HG02763 (cell line): ENCODE measurements at regions not wholly inside any gene's neighbourhood (a gene's known extent, or its start where the extent isn't known, plus 50 kb on each side); places are given as distances from the start of the nearest gene placed in this dataset.
"Not testable (repeated sequence)": the region's sequence is repeated elsewhere in the genome, so short reads cannot be mapped to it uniquely, and the experiment has no call there.

Experiments
- ATAC-seq: cut with Tn5 transposase; IDR thresholded peaks from one replicate; pipeline ENCODE4 v1.9.1; 2021; ENCODE audit warnings: mild to moderate bottlenecking, moderate library complexity; ENCODE audit not compliant: unreplicated experiment

DNA sequence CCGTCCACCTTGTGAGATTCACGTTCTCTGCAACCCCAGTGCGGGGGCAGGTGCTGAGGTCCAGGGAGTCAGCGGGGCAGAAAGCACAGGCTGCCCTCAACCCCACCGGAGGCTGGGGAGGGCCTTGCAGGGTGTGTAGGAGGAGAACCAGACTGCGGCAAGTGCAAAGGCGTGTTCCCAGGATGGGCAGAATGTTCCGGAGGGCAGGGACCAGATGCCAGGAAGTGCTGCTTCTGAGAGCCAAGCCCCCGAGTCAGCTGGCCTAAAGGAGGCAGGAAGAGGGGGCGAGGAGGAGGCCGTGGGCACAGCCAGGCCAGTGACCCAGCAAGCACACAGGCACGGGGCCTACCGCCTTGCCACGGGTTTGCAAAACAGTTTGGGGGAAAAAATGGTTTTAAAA, 193.8 kb upstream of the AJAP1 start:
- no peak for ATAC-seq

DNA sequence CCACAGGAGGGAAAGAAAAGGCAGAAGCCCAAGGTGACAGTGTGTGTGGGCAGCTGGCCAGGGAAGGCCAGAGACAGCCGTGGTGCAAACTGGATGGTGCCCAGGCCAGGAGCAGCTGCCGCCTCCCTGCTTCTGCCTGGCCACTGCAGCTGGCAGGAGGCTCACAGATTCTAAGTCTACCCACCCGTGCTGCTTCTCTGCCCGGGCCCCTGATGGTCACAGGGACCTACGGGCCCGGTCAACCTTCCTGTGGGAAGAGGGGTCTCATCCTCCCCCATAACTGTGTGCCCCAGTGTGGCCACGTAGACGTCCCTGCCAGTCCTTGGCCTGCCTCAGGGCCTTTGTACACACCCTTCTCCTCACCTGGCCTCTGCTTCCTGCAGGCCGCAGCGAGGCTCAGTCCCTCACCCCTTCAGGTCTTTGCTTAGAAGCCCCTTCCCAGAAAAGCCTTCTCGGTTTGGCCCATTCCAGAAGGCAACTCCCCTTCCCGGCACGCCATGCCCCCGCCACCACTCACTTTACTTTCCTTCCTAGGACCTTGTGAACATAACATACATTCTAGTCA, 192.6 kb upstream of the AJAP1 start:
- ATAC-seq, result no peak

DNA sequence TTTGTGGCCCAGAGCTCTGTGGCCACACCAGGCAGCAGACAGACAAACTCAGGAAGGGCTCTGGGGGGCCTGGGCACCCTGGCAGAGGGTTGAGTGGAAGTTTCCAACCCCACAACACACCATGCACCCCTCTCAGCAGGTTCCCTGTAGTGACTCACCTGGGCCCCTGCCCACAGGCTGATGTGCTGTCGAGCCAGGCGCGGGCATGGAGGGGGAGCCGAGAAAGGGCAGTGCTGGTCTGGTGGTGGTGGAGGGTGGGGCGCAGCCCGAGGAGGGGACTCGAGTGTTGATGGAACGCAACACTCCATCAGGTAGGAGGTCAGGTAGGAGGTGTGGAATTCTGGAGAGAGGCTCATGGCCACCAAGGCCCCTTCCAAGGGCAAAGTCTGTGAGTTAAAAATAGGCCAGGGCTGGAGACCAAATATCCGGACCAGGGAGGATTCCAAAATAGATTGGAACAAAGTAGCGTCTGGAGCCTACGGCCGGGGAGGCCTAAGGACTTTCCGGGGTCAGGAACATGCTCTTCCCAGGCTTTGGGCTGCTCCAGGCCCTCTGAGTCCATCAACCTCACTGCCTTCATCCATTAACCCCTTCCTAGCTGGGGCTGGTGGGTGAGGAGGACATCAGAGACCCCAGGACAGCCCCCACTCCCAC, 191.5 kb upstream of the AJAP1 start:
- no peak for ATAC-seq

DNA sequence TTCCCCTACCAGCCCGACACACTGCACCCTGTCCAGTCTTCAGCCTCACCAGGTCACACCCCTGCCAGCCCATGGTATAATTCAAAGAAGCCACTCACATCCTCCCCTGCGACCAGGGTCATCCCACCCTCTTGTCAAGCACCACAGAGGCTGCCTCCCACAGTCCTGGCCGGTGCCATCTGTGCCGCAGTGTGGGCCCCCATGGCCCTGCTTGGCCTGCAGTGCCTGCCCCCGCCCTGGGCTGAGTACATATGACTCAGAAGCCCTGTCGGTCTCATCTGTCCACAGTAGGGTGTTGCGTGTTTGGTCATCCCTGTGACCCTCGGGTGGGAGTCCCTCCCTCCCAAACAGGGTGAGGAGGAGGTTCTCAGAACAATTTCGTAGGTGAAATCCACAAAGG, 190.8 kb upstream of the AJAP1 start:
- no peak for ATAC-seq

DNA sequence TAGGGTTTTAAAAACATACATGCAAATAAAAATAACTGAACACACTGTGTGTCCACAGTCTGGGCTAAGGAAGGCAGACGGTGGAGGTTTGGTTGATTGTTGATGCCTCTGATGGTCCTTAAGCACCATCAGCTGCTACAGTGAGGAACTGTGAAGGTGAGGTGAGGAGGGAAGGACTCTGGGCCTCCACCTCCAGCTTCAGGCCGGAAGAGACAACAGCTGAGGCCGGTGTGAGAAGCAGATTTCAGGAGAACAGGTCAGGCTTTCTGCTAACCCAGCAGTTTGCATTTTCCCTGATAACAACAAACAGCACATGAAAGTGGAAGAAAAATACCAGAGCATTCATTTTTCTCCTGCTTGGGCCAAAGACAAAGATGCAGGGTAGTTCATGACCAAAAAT, 189.9 kb upstream of the AJAP1 start:
- ATAC-seq, result no peak

DNA sequence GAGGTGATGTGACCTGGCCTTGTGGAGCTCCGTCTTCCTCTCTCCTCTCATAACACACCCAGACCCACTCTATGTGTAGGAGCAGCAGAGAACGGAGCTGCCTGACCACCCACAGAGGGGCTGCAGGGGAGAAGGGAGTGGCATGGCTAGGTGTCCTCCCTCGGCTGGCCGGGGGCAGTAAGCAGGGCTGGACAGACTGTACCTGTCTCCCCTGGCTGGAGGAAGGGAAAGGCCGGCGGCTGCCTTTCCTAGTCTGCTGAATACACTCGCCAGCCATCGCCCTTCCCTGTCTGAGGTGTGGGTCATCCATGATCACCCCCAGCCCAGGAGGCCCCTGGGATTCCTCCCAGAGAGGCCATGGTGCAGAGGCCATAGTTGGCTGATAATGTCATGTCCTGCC, 187.2 kb upstream of the AJAP1 start:
- ATAC-seq, result no peak

DNA sequence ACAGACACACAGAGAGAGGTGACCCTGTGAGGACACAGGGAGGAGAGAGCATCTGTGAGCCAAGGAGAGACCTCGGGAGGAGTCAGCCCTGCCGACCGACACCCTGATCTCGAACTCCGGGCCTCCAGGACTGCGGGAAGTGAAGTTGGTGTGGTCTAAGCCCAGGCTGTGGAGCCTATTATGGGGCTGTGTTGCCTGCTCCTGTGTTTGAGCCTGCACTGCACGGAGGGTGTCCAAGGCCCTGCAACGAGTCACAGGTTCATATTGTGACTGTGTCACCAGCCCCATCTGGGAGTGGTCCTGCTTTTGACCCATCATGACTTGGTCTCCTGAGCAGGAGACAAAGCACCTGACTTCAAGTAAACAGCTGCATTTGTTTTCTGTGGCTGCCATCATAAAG, 186.0 kb upstream of the AJAP1 start:
- no peak for ATAC-seq

DNA sequence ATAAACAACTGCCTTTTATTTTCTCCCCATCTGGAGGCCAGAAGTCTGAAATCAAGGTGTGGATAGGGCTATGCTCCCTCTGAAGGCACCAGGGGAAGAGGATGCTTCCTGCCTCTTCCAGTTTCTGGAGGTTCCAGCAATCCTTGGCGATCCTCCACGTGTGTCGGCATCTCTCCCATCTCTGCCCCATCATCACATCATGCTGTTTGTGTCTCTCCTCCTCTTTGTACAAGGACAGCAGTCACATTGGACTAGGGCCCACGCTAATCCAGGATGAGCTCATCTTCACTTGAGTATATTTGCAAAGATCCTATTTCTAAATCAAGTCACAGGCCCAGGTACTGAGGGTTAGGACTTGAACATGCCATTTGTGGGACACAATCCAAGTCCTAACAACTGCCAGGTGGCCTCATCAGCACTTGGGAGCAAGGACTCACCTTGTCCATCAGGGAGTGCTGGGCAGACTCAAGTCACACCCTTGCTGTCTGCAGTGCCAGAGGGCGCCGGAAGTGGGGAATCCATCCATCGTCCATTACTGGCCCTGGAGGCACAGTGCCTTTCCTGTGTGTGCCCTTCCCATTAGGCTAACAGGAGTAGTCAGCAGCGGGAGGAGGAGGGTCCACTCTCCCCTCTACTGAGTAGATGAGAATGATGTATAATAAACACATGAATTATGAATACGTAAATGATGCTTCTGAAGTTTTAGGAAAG, 185.4 kb upstream of the AJAP1 start:
- no peak for ATAC-seq

DNA sequence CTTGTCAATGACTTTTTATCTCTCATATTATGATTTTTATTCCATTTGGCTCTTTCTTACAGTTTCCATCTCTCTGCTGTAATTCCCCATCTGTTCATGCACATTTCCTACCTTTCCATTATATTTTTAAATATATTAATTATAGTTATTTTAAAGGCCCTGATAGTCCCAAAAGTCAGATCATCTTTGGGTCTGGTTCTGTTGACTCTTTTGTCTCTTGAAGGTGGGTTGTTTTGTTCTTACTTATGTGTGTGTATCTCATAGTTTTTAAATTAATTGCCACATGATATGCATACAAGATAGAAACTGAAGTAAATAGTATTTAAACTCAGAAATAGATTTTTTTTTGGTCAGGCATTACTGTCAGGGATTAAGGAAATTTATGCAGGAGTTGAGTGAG, 178.0 kb upstream of the AJAP1 start:
- no peak for ATAC-seq

DNA sequence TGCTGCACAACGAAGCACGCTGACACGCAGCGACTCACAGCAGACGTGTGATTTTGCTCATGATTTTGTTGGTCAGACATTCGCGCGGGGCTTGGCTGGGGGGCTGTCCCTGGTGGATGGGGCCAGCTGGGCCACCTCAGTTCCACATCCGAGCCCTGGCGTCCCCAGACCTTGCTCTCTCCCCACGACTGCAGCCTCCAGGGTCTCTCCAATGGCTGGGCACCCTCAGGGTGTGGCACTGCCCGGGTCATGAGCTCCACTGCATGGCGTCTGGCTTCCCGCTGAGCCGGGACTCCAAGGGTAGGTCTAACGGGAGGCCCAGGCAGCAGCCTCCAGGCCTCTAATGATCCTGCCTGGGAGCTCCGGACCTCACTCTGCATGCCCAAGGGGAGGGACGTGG, 173.0 kb upstream of the AJAP1 start:
- no peak for ATAC-seq

DNA sequence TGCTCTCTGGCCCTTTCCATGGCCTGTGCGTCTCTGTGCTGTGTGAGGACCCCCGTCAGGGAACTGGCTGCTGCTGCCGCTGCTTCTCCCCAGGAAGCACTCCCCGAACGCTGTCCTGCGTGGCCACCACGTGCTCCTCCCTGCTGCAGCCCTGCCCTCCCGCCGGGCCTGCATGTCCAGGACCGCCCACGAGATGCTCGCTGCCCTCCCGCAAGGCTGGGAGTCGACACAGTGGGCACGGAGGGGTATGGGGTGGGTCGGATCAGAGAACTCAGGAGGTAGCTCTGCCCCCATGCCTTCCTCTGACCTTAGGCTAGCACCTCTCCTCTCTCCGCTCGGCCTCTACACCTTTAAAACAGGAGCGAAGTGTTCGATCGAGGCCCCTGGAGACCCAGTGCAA, 171.9 kb upstream of the AJAP1 start:
- ATAC-seq, result no peak

DNA sequence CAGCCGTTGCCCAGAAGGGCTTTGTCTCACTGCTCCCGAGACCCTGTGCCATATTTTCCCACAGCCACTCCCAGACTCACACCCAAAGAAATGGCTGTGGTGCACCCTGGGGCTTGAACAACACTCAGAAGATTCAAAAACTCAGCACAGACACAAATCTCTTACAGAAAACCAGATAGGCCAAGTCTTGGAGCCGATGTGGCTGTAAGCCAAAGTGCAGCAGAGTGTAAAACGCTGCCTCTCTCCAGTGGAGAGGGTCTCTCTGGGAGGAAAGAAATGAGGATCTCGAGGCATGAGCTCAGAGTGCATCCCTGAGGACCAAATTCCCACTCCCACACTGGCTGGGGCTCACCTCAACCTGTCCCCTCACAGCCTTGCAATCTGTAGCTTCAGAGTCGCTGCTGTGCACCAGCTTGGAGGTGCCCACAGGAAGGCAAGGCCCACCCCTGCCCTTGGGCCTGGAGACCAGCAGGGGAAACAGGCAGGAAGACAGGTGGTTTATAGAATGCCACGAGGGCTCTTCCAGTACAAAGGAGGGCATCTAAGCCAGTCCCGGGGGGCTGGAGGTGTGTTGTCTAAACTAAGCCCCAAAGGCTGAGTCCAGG, 171.3 kb upstream of the AJAP1 start:
- no peak for ATAC-seq

DNA sequence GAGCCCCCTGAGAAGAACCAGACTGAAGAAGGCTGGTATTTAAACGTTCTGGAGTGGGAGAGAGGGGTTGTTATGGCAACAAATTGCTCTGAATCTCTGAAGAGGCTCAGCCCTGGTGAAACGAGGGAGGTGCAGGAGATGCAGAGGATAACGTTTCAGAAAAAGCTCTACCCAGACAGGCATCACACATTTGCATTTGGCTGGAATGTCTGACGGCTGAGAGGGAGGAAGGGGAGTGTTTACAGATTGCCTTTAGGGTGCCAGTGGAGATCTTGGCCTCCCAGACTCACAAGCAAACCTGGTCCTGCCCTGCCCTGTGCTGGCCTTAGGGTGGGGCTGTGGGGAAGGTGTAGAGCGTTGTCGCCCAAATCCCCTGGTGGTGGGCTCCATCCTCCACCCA, 169.0 kb upstream of the AJAP1 start:
- ATAC-seq, result no peak

DNA sequence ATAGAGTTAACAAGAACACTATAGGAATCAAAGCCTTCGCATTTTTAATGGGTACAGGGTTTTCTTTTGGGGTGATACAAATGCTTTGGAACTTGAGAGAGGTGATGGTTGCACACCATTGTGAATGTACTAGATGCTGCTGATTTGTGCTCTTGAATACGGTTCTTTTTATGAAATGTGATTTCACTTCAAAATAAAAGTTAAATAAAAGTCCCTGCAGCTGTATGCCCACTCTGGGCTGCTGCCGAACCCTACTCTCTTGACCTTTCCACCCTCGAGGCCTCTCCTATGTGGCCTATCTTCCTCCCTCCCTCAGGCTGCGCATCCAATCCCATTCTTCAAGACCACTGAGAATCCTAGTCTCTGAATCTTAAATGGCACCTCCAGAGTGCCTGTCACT, 168.5 kb upstream of the AJAP1 start:
- ATAC-seq, result no peak

DNA sequence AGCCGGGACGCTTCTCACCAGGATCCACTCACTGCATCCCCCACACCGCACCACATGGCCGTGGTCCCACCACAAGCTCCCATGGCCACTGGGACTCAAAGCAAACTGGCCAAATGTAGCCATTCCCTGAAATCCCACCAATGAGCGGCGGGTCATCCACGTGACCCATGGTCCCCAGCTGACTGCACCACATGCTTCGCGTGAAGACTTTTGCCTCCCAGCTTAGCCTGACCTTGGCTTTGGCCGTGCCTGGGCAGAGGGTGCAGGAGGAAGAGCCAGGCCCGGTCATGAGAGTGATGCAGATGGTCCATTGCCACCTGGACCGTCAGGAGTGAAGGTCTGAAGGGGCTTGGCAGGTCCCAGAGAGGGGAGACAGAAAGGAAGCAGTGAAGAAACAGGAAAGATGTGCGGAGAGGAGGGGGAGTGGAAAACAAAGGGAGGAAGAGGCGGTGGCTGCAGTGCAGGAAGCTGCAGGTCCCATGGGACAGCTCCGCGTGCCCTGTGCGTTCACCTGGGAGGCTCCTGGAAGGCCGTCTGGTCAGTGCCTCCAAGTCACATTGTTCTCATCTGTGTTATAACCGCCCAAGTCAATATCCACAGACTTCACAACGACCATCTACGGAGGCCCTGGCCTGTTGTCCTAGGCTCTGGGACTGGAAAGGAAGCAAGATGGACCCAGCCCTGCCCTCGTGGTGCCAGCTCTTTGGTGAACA, 167.8 kb upstream of the AJAP1 start:
- ATAC-seq, result no peak

DNA sequence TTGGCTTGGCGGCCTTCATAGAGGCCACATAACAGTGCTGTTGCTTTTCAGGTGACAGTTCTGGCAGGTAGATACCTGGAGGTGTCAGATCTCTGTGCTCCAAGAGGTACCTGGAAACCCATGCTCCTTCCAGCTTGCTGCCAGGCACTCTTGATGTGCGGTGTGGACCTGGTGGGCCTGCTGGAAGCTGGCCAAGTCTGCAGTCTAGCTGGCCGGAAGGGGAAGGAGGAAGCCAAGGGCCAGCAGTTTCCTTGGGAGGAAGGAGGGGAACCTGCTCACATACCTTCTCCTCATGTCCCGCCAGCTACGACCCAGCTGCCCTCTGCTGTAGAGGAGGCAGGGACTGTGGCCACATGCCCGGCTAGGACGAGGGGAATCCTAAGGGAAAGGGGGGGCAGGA, 166.4 kb upstream of the AJAP1 start:
- no peak for ATAC-seq

DNA sequence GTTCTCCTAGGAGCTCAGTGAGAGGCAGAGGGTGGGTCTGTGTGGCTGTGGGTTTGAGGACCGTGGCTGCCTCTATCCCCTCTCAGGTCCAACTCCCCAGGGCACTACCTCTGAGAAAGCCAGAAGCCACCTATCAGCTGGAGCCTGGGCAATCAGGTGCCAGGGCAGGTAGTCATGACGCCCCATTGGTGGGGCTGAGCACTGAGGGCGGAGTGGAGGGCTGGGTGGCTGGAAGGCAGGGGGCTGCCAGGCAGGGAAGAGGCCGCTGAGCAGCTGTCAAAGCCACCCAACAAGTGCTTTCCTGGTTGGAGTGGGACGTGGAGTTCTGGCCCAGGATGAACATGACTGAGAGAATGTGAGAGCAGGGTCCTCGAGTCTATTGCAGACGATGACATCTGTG, 164.9 kb upstream of the AJAP1 start:
- no peak for ATAC-seq

DNA sequence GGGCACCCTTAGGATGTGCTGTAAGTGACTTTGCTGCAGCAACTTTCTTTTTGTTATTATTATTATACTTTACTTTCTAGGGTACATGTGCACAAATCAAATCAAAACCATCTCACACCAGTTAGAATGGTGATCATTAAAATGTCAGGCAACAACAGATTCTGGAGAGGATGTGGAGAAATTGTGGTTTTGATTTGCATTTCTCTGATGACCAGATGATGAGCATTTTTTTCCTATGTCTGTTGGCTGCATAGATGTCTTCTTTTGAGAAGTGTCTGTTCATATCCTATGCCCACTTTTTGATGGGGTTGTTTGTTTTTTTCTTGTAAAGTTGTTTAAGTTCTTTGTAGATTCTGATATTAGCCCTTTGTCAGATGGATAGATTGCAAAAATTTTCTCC, 164.4 kb upstream of the AJAP1 start:
- ATAC-seq, result not testable (repeated sequence)

DNA sequence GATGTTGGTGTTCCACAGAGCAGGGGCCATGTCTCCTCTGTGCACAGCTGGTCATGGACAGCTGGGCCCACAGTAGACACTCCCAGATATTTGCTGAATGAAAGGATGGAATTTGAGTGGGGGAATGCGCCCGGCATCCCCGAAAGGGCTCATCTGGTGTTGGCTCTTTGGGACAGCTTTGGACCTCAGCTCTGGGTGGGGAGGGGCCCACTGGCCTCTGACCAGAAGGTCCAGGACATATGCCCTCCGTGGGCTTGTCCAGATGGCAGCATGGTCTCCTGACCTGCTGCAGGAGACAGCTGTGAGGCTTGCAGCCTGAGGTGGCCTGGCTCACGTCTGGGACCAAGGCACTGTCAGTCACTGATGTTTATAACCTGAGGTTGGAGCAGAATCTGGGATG, 160.4 kb upstream of the AJAP1 start:
- ATAC-seq, result no peak

DNA sequence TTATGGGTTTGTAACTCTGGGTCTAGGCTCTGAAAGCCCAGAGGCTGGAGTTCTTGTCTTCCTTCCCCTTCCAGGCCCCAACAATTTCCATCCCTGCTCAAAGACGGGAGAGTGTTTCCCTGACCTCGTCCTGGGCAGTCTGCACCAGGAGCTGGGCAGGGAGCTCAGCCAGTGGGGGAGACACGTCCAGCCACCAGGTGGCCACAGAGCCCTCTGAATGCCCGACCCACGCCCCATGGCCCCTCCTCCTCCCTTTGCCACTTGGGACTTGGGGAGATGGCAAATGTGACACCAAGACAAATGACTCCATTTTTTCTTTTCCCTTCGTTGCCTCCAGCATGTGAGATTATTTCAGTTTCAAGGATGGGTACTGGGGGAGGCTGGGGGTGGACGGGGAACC, 159.9 kb upstream of the AJAP1 start:
- no peak for ATAC-seq

DNA sequence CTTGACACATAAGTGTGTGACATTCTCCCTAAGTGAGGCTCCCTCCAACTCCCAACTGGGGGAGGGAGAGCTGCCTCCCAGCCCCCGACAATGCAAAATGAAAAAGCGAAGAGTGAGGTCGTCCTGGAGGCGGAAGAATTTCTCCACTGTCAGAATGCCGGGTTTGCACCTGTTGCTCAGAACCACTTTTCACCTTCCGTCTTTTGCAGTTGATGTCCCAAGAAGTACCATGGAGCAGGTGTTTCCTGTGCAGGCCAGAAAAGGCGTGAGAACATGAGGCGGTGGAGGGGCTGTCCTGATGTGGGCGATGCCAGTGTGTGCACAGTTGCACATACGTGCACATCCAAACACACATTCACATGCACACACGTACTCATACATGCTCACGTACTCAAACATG, 158.6 kb upstream of the AJAP1 start:
- ATAC-seq, result no peak

DNA sequence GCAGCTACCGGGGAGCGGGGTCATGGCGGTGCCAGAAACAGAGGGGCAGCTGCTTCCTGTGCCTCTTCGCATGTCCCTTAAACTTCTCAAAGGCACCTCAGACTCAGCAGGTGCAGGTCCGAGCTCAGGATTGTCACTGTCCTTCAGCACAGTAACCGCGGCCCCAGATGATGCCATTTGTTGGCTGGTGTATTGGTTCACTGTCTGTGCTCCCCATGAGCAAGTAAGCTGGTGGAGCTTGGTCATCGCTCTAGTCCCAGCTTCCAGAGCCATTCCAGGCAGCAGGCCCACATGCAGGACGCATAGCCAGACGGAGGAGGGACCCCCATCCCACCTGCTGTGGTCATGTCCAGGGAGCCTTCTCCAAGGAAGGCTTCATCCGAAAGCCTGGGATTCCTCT, 154.0 kb upstream of the AJAP1 start:
- ATAC-seq, result no peak
